ENCODE measurements at regions not wholly inside any gene's neighbourhood (a gene's known extent, or its start where the extent isn't known, plus 50 kb on each side); places are given as distances from the start of the nearest gene placed in this dataset.

- no peak for DNase-seq
These were observed 324.7 kb downstream of the CD83 start for GRCh38 chr6:14442242-14442641.

- no peak for DNase-seq
These were observed 326.2 kb downstream of the CD83 start for GRCh38 chr6:14443629-14444268.

- no peak for DNase-seq
These were observed 326.9 kb downstream of the CD83 start for GRCh38 chr6:14444295-14444972.

- no peak for DNase-seq
These were observed 329.7 kb downstream of the CD83 start for GRCh38 chr6:14447240-14447639.

GRCh38 chr6:14448246-14448645 is 330.7 kb downstream of the CD83 start:
- no peak for DNase-seq

GRCh38 chr6:14450133-14450504 is 332.5 kb downstream of the CD83 start:
- no peak for DNase-seq

- DNase-seq = no peak
These were observed 333.0 kb downstream of the CD83 start for GRCh38 chr6:14450578-14450977.

GRCh38 chr6:14451594-14452374 is 334.2 kb downstream of the CD83 start:
- no peak for DNase-seq

GRCh38 chr6:14452567-14453527 is 335.3 kb downstream of the CD83 start:
- peak; percentile 44 for DNase-seq

GRCh38 chr6:14453712-14454472 is 336.3 kb downstream of the CD83 start:
- no peak for DNase-seq

- DNase-seq = peak; percentile 72
These were observed 336.9 kb downstream of the CD83 start for GRCh38 chr6:14454473-14454775.

- DNase-seq = no peak
These were observed 337.9 kb downstream of the CD83 start for GRCh38 chr6:14455427-14455826.

- no peak for DNase-seq
These were observed 338.5 kb downstream of the CD83 start for GRCh38 chr6:14455876-14456648.

- DNase-seq = no peak
These were observed 339.4 kb downstream of the CD83 start for GRCh38 chr6:14456941-14457340.

GRCh38 chr6:14458669-14459266 is 341.2 kb downstream of the CD83 start:
- no peak for DNase-seq

- DNase-seq = no peak
These were observed 341.7 kb downstream of the CD83 start for GRCh38 chr6:14459315-14459714.

- DNase-seq = no peak
These were observed 343.0 kb downstream of the CD83 start for GRCh38 chr6:14460556-14460955.

- no peak for DNase-seq
These were observed 344.6 kb downstream of the CD83 start for GRCh38 chr6:14462135-14462534.

- no peak for DNase-seq
These were observed 345.0 kb downstream of the CD83 start for GRCh38 chr6:14462566-14462965.

GRCh38 chr6:14463110-14463509 is 345.5 kb downstream of the CD83 start:
- no peak for DNase-seq

GRCh38 chr6:14464055-14464454 is 346.5 kb downstream of the CD83 start:
- no peak for DNase-seq
